MCF 10A (cell line): ENCODE measurements at regions not wholly inside any gene's neighbourhood (a gene's known extent, or its start where the extent isn't known, plus 50 kb on each side); places are given as distances from the start of the nearest gene placed in this dataset.

Experiments
- BruUV-seq: library from RNA; stranded (reverse); fragments of 400-500 nt; replicated peaks from 2 replicates; lab custom pipeline; 2021; lab: Mats Ljungman, UMichigan
- CTCF ChIA-PET: fragments of 300-600 bp; sonication (Branson Sonifier 250); formaldehyde crosslinking; extraction: SDS; loops from one replicate; lab custom pipeline; 2021; ENCODE audit warnings: antibody characterized with exemption, inconsistent platforms; lab: Yijun Ruan, JAX
- POLR2A ChIA-PET: fragments of 300-600, 350-650 bp; sonication (Branson Sonifier 250); formaldehyde crosslinking; extraction: SDS; loops from one replicate; lab custom pipeline; 2020; ENCODE audit warnings: antibody characterized with exemption, inconsistent platforms; lab: Yijun Ruan, JAX
- DNase-seq: peaks from one replicate; pipeline ENCODE4 v3.0.0-alpha.2; 2018; ENCODE audit not compliant: unreplicated experiment
- H3K27ac Mint-ChIP-seq: one replicate; pipeline ENCODE4 v1.8.0; 2022; ENCODE audit warnings: mild to moderate bottlenecking, low read depth, mixed read lengths; ENCODE audit not compliant: unreplicated experiment
- H3K27me3 Mint-ChIP-seq: one replicate; pipeline ENCODE4 v1.8.0; 2022; ENCODE audit warnings: mixed read lengths; ENCODE audit not compliant: insufficient read depth, unreplicated experiment
- H3K36me3 Mint-ChIP-seq: one replicate; pipeline ENCODE4 v1.8.0; 2022; ENCODE audit warnings: mild to moderate bottlenecking, moderate library complexity, mixed read lengths; ENCODE audit not compliant: insufficient read depth, unreplicated experiment
- H3K4me1 Mint-ChIP-seq: one replicate; pipeline ENCODE4 v1.8.0; 2022; ENCODE audit warnings: mixed read lengths; ENCODE audit not compliant: insufficient read depth, unreplicated experiment
- H3K4me3 Mint-ChIP-seq: one replicate; pipeline ENCODE4 v1.8.0; 2022; ENCODE audit warnings: mild to moderate bottlenecking, moderate library complexity, mixed read lengths; ENCODE audit not compliant: unreplicated experiment
- H3K9me3 Mint-ChIP-seq: one replicate; pipeline ENCODE4 v1.8.0; 2022; ENCODE audit warnings: mixed read lengths; ENCODE audit not compliant: unreplicated experiment
- intact Hi-C: fragments of 100-400 bp; cut with micrococcal nuclease; formaldehyde crosslinking; loops from 2 replicates; pipeline ENCODE4 v1.14.1; 2022
- TF ChIP-seq, protein P1 (sequence below): fragments of 200-600 bp; IDR thresholded peaks from one replicate; pipeline ENCODE4 v1.8.0; 2022; ENCODE audit warnings: antibody characterized with exemption, mild to moderate bottlenecking; ENCODE audit not compliant: unreplicated experiment

DNA sequence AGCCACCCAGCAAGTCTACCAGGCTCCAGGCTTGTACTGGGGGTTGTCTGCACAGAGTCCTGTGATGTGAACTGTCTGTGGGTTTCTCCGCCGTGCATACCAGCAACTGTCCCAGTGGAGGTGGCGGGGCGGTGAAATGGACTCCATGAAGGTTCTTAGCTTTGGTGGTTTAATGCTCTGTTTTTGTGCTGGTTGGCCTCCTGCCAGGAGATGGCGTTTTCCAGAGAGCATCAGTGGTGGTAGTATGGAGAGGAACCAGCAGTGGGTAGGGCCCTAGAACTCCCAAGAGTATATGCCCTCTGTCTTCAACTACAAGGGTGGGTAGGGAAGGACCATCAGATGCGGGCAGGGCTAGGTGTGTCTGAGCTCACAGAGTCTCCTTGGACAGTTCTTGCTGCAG, 303.8 kb downstream of the TMEM121 start:
- Mint-ChIP-seq H3K27me3 (no peaks in the 10 kb centered on the region), H3K4me1 (no peaks in the 10 kb centered on the region), H3K36me3 (no peaks in the 10 kb centered on the region), H3K9me3 (peaks cover 31% of the 10 kb centered on the region), H3K4me3 (no peak overlapping the region), H3K27ac (no peak overlapping the region)
- DNase-seq = no peak
- intact Hi-C loops = no loop called here
- ChIA-PET POLR2A (no interaction called here), CTCF (interaction anchor here (0.6 kb wide), 2 partner anchors 164 to 293 kb away, joined by 3 to 4 read pairs; no protein-coding TSS in a partner anchor)
- TF ChIP-seq, protein P1, sequence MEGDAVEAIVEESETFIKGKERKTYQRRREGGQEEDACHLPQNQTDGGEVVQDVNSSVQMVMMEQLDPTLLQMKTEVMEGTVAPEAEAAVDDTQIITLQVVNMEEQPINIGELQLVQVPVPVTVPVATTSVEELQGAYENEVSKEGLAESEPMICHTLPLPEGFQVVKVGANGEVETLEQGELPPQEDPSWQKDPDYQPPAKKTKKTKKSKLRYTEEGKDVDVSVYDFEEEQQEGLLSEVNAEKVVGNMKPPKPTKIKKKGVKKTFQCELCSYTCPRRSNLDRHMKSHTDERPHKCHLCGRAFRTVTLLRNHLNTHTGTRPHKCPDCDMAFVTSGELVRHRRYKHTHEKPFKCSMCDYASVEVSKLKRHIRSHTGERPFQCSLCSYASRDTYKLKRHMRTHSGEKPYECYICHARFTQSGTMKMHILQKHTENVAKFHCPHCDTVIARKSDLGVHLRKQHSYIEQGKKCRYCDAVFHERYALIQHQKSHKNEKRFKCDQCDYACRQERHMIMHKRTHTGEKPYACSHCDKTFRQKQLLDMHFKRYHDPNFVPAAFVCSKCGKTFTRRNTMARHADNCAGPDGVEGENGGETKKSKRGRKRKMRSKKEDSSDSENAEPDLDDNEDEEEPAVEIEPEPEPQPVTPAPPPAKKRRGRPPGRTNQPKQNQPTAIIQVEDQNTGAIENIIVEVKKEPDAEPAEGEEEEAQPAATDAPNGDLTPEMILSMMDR = no peak
- no TSS peak for BruUV-seq

DNA sequence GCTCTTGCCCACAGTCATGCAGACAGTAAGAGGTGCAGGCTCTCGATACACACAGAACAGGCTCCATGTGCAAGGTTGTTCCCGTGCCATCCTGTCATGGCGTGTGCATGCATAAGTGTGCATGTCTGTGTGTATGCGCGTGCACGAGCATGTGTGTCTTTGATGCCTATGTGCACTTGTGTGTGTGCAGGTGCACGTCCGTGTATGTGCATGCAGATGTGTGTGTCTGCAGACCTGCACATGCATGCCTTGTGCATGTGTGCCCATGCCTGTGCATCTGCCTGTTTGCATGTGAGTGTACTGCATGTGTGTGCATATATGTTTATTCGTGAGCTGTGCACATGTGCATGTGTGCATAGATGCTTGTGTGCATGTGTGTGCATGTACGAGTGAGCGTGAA, 309.8 kb downstream of the TMEM121 start:
- no peaks in the 10 kb centered on the region for H3K4me1 Mint-ChIP-seq
- H3K27me3 Mint-ChIP-seq = no peaks in the 10 kb centered on the region
- DNase-seq = no peak
- POLR2A ChIA-PET = no interaction called here
- intact Hi-C loops = no loop called here
- no TSS peak for BruUV-seq
- H3K4me3 Mint-ChIP-seq = no peak overlapping the region
- H3K36me3 Mint-ChIP-seq = no peaks in the 10 kb centered on the region
- H3K9me3 Mint-ChIP-seq = peaks cover 7% of the 10 kb centered on the region
- no peak overlapping the region for H3K27ac Mint-ChIP-seq
- TF ChIP-seq, protein P1 = no peak
- CTCF ChIA-PET = interaction anchor here (0.6 kb wide), 2 partner anchors 40 to 140 kb away, joined by 3 read pairs; no protein-coding TSS in a partner anchor

DNA sequence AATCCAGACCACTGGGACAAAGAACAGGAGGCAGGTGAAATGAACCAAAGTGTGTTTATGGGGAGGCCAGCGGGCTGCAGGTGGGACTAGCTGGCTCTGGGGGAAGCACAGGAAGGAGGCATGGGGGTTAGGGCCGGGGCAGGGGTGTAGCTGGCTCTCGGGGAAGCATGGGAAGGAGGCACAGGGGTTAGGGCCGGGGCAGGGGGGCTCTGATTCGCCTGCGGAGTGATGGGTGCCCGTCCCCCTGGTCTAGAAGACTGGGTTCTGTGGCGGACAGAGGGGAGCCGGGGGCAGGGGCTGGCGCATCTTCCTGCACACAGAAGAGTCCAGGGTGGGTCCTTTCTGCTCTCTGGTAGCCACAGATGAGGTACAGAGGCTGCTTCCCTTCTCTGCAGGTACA, 310.3 kb downstream of the TMEM121 start:
- TF ChIP-seq, protein P1 = no peak
- BruUV-seq = no TSS peak
- ChIA-PET CTCF (interaction anchor here (0.6 kb wide), 1 partner anchor 39 kb away, joined by 3 read pairs; no protein-coding TSS in a partner anchor), POLR2A (no interaction called here)
- intact Hi-C loops = no loop called here
- Mint-ChIP-seq H3K36me3 (no peaks in the 10 kb centered on the region), H3K27ac (no peak overlapping the region), H3K4me3 (no peak overlapping the region), H3K4me1 (no peaks in the 10 kb centered on the region), H3K9me3 (peaks cover 10% of the 10 kb centered on the region), H3K27me3 (no peaks in the 10 kb centered on the region)
- no peak for DNase-seq

DNA sequence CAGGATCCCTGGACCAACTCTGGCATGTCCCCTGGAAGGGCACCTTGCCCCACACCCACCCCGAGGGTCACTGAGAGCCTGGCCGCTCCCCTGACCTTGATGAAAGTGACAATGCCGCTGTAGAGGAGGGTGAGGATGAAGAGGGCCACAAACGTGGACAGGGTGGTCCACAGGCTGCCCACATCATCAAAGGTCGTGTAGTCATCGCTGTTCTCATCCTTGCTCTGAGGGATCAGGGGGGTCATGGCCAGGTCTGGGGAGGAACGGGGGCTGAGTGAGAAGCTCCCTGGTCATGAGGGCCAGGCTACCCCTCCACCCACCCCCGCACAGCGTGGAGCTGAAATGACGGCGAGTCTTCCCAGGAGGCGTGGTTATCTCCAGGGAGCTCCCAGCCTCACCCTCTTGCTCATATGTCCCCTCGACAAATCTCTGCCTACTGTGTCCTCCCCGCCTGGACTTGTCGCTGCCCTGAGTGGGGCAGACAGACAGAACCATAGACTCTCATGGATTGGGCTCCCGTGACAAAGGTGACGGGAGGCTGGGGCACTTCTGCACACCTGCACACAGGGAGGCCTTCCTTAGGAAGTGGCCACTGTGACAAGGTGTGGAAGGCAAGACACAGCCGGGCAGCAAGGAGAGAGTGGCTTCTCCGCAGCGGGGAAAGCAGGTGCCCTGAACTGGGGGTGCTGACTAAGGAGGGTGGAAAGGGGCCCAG, 311.1 kb downstream of the TMEM121 start:
- ChIA-PET POLR2A (interaction anchor here (0.5 kb wide), 1 partner anchor 936 kb away, joined by 3 read pairs; no protein-coding TSS in a partner anchor), CTCF (no interaction called here)
- BruUV-seq = no TSS peak
- intact Hi-C loops = no loop called here
- H3K4me1 Mint-ChIP-seq = no peaks in the 10 kb centered on the region
- no peak overlapping the region for H3K4me3 Mint-ChIP-seq
- no peaks in the 10 kb centered on the region for H3K27me3 Mint-ChIP-seq
- TF ChIP-seq, protein P1 = no peak
- DNase-seq = no peak
- H3K27ac Mint-ChIP-seq = no peak overlapping the region
- peaks cover 15% of the 10 kb centered on the region for H3K9me3 Mint-ChIP-seq
- no peaks in the 10 kb centered on the region for H3K36me3 Mint-ChIP-seq
